ENCODE measurements at regions not wholly inside any gene's neighbourhood (a gene's known extent, or its start where the extent isn't known, plus 50 kb on each side); places are given as distances from the start of the nearest gene placed in this dataset.
"Not testable (repeated sequence)": the region's sequence is repeated elsewhere in the genome, so short reads cannot be mapped to it uniquely, and the experiment has no call there.

DNA sequence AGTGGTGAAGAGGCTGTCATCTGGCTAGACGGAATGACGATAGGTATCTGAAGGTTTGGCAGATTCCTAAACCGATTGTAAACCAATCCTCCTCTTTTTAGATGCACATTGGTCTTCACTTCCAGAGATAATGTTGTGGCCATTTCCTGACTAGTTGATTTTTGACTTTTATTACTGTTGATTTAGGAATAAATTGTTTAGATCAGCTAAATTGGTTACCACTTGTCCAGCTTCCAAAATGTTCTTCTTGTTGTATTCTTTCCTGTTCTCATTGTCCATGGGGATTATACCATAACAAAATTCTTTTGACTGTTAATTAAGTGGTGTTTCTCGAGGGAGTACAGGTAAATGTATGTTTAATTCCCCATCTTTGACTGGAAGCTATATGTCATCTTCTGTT lies 119.7 kb downstream of the MACROH2A1 start:
- no peak for DNase-seq

- no peak for DNase-seq
Measured at GRCh38 chr5:135276151-135276550, 122.9 kb downstream of the MACROH2A1 start.

- no peak for DNase-seq
Measured at GRCh38 chr5:135273212-135273611, 125.8 kb downstream of the MACROH2A1 start.

DNA sequence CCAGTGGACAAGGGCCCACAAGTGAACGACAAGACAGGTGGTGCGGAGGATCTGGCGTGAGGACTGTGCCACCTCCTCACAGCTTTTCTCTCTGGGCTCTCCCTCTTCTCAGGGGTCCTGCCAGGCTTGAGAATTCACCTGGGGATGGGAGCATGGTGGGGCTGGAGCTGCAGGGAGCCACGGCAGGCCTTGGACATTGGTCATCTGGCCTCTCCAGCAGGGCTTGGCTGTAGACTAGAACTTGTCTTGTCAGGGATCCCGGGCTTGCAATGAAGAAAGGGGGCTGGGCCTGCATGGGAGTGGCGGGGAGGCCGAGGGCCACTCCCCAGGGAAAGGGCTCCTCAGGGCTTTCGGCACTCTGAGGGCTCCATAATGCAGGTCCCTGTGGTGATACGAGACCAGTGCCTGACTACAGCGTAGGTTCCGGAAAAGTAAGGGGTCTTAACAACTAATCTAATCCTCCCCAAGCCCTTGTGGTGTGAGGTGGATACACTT lies 126.7 kb downstream of the MACROH2A1 start:
- no peak for DNase-seq

GRCh38 chr5:135271533-135272310 lies 127.3 kb downstream of the MACROH2A1 start:
- no peak for DNase-seq

GRCh38 chr5:135269931-135270421 lies 129.1 kb downstream of the MACROH2A1 start:
- no peak for DNase-seq

GRCh38 chr5:135269199-135269598 lies 129.8 kb downstream of the MACROH2A1 start:
- DNase-seq, result no peak

GRCh38 chr5:135266975-135267374 lies 132.1 kb downstream of the MACROH2A1 start:
- no peak for DNase-seq

GRCh38 chr5:135266303-135266635 lies 132.8 kb downstream of the MACROH2A1 start:
- DNase-seq, result no peak

GRCh38 chr5:135265497-135266302 lies 133.3 kb downstream of the MACROH2A1 start:
- DNase-seq, result no peak

DNA sequence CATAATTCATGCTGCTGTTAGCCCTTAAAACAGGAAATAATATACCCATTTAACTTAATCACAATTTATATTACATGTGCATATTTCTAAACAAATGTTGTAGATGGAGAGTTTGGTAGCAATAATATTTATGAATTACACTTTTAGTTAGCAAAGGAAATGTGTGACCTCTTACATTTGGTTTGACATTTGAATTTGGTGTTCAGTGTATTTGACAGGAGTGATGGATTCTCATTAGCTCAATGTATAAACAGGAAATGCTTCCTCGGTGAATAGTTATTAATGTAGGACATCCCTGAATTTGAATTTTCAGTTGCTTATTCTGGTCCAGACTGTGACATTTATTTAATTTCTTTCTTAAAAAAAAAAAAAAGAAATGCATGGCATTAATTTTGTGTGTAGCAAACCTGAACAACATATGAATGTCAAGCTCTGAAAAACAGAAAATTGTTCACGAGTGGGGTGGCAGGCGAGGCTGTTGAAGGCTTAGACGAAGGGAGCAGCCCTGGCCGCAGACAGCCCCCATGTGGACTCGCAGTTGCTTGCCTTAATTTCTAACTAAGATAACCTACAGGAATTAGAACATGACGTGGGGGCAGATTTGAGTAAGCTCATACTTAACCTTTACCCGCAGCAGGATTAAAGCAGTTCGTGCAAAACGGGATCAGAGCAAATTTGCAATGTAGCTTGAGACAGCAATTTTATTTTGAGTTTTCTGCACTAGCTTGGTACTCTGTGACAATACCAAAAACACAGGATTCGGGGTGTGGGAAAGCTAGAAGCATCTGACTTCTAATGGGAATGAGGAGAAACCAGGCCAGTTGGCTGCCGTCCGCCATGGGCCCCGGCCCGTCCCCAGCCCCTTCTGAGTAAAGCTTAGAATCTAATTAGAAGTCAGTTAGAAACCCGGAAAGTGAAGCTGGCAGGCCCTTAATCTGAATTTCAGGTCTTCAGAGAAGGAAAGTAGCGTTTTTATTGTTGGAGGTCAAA lies 134.3 kb downstream of the MACROH2A1 start:
- no peak for DNase-seq

- DNase-seq, result no peak
Measured at GRCh38 chr5:135263022-135263668, 135.9 kb downstream of the MACROH2A1 start.

- no peak for DNase-seq
Measured at GRCh38 chr5:135262364-135262763, 136.7 kb downstream of the MACROH2A1 start.

DNA sequence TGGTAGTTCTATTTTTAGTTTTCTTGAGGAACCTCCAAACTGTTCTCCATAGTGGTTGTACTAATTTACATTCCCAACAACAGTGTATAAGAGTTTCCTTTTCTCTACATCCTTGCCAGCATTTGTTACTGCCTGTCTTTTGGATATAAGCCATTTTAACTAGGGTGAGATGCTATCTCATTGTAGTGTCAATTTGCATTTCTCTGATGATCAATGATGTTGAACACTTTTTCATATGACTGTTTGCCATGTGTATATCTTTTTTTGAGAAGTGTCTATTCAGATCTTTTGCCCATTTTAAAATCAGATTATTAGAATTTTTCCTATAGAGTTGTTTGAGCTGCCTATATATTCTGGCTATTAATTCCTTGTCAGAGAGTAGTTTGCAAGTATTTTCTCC lies 138.9 kb downstream of the MACROH2A1 start:
- DNase-seq, result not testable (repeated sequence)

GRCh38 chr5:135255461-135256178 lies 143.4 kb downstream of the MACROH2A1 start:
- no peak for DNase-seq

DNA sequence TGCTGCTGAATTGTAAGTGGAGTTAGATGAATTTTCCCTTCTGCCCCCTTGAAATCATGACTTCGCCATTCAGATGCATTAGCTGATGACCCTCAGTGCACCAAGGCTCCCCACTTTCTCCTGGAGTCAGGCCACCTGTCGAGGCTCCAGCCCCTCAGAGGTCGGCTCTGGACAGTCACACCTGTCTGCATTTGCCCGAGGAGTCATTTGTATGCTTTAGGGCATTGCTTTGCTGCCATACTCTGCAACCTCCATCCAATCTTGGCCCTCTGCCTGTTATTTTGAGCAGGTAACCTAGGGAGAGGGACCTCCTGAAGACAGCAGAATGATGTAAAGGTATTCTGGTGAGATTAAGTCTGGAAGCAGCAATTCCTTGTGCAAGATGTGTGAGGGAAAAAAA lies 144.8 kb downstream of the MACROH2A1 start:
- no peak for DNase-seq

DNA sequence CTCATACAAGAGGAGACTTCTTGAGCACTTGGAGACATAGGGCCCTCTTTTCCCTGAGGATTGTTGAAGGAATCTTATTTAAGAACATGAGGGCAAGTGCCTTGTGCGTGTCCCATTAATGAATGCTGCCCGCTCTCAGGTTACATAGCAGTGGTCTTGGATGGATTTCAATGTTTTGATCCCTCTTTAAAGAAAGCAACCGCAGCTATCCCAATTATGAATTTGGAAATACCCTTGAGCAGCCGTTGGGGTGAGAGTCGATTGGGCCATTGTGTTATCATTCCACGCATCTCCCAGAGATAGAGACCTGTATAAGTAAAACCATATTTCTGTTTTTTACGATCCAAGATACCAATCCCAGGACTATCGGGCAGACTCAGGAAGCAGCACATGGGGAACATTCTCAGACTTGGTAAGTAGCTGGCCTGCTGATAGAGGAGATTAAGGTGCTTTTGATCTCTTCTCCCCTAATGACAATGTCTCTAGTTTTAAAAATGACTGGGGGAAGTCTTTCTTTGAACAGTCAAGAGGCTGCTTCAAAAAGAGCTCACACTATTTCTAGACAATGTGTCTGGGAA lies 145.3 kb downstream of the MACROH2A1 start:
- no peak for DNase-seq

GRCh38 chr5:135251093-135251492 lies 147.9 kb downstream of the MACROH2A1 start:
- no peak for DNase-seq

DNA sequence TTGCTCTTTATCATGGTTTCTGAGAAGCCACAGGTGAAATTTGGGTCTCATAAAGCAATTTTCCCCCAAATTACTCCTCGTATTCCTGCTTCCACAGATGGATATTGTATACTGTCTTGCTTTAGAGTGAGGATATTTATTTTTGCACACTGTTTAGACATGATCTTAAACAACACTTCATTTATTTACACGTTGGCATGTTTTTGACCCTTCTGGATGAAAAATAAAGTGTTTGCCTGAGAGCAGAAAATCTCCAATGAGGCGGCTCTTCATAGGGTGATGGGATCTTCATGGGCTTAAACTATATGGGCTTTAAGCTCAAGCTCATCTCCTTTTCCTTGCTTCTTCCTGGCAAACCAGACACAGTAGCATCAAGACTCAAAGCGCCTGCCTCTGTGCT lies 148.4 kb downstream of the MACROH2A1 start:
- DNase-seq, result no peak

- no peak for DNase-seq
Measured at GRCh38 chr5:135249658-135250057, 149.4 kb downstream of the MACROH2A1 start.

GRCh38 chr5:135248801-135249231 lies 150.2 kb downstream of the MACROH2A1 start:
- DNase-seq, result no peak

All from midbrain (tissue), 1 donor.